Epidermal melanocyte (primary cell): ENCODE measurements at regions not wholly inside any gene's neighbourhood (a gene's known extent, or its start where the extent isn't known, plus 50 kb on each side); places are given as distances from the start of the nearest gene placed in this dataset.

Experiments
- DNase-seq: peaks from one replicate; pipeline ENCODE4 v3.0.0; 2011; ENCODE audit warnings: low spot score; ENCODE audit not compliant: insufficient read length

GRCh38 chr11:35868491-35868890, 75.4 kb upstream of the LDLRAD3 start:
- no peak for DNase-seq

- DNase-seq, result no peak
Observed at GRCh38 chr11:35873721-35874120, 70.1 kb upstream of the LDLRAD3 start.

- peak; percentile 45 for DNase-seq
Observed at GRCh38 chr11:35874751-35875450, 69.0 kb upstream of the LDLRAD3 start.

GRCh38 chr11:35875466-35875865, 68.4 kb upstream of the LDLRAD3 start:
- no peak for DNase-seq

GRCh38 chr11:35876786-35877185, 67.1 kb upstream of the LDLRAD3 start:
- DNase-seq, result no peak

- no peak for DNase-seq
Observed at GRCh38 chr11:35878741-35879140, 65.1 kb upstream of the LDLRAD3 start.

GRCh38 chr11:35879361-35879760, 64.5 kb upstream of the LDLRAD3 start:
- no peak for DNase-seq

GRCh38 chr11:35886759-35887158, 57.1 kb upstream of the LDLRAD3 start:
- DNase-seq, result no peak

- DNase-seq, result no peak
Observed at GRCh38 chr11:35887737-35888136, 56.1 kb upstream of the LDLRAD3 start.

GRCh38 chr11:35888961-35889360, 54.9 kb upstream of the LDLRAD3 start:
- DNase-seq, result no peak

GRCh38 chr11:35891096-35891495, 52.8 kb upstream of the LDLRAD3 start:
- DNase-seq, result no peak

- no peak for DNase-seq
Observed at GRCh38 chr11:35892166-35892565, 51.7 kb upstream of the LDLRAD3 start.

GRCh38 chr11:35893796-35894475, 49.9 kb upstream of the LDLRAD3 start:
- no peak for DNase-seq
